Activated CD4-positive, CD25-positive, alpha-beta regulatory T cell treated with anti-CD3 and anti-CD28 coated beads, Interleukin-2, amount 50 U/mL, for 24 hours (primary cell): ENCODE measurements at regions not wholly inside any gene's neighbourhood (a gene's known extent, or its start where the extent isn't known, plus 50 kb on each side); places are given as distances from the start of the nearest gene placed in this dataset.

Experiments
- ATAC-seq, 2 donors: fragments of 150-1000 bp; cut with Tn5 transposase; one replicate each; pipeline ENCODE4 v1.10.0; 2021; ENCODE audit warnings: mild to moderate bottlenecking in 1 of 2, moderate library complexity in 1 of 2

- ATAC-seq: no peak
Measured at GRCh38 chr15:69797615-69798014, 300.1 kb downstream of the TLE3 start.

- ATAC-seq: no peak
Measured at GRCh38 chr15:69798481-69799250, 299.1 kb downstream of the TLE3 start.

DNA sequence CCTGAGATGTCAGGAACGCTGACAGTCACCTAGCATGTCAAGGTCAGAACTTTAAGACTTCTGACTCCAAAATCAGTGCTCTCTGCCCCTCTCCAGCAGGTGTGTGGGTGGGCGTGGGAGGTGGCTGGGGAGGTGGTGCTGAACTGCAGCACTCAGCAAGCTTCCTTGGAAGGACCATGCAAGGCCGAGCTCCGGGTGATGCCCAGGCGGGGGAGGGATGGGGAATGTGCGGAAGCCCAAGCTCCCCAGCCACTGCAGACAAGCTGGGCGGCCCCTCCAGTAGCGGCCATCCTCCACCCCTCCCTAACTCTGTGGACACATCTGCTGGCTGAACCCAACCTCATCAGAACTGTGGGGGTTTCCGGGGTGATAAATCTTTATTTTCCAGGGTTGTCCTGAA, 296.6 kb downstream of the TLE3 start:
- no peak for ATAC-seq

GRCh38 chr15:69802432-69802831, 295.3 kb downstream of the TLE3 start:
- ATAC-seq: no peak

DNA sequence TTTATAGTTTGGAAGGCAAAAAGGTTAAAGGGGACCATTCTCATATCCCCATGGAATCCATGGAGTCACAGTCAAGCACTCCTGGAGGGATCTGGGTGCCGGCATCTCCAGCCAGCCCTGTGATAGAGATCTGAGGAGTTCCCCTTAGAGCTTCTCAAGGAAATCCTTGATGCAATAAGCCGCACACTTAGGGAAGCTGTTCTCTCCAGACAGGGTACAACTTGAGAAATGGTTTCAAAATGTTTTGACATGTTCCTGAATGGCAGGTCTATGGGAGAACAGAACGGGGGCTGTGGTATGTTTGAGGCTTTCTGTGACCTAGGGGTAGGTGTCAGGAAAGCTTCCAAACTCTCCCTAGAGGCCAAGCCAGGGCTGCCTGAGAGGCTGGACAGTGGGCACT, 292.9 kb downstream of the TLE3 start:
- ATAC-seq: no peak

DNA sequence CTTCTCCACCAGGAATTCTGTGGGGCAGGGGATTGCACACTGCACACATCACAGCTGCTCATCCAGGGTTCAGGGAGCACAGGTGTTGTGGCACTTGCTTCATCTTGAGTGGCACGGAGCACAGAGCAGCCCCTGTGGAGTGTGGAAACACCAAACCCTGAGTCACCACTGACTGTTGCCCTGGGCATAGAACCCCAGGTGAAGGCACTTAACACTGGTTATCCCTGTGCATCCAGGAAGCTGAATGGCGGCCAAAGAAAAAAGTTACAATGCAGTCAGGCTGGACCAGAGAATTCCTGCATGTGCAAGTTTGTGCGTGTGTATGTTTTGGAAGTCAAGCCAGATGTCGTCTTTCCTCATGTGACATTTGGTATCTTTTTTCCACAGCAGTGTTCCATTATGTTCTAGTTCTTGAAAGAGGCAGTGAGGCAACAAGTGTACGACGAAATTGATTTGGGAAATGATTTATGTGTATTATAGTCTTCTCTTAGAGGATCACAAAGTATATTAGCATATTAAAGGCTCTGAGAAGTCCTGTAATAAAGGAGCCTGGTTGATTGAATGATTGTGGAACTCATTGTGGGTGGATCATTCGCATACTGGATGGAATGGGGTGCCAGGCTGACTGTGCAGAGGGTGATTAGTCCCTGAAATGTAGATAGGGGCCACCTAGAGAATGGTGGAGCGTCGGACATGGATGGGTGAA, 292.3 kb downstream of the TLE3 start:
- ATAC-seq: no peak

GRCh38 chr15:69806287-69806915, 291.3 kb downstream of the TLE3 start:
- ATAC-seq: no peak

DNA sequence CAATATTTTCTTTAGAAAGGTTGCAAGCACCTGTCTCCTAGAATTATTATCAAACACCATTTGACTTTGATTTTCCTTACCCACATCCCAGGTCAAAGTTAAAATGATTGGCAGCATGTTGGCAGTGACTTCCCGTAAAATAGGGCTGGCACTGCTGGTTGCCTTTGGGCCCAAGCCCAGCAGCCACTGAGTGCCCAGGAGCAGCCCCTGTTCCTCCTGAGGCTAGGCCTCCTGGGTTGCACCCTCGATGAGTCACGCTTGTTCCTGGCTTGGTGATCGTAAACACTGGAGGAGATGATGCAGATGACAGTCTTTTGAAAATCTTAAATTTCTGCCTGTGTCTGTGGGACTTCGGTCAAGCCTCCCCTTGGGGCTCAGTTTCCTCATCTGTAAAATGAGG, 290.0 kb downstream of the TLE3 start:
- ATAC-seq: no peak

GRCh38 chr15:69808756-69809155, 289.0 kb downstream of the TLE3 start:
- ATAC-seq: no peak

DNA sequence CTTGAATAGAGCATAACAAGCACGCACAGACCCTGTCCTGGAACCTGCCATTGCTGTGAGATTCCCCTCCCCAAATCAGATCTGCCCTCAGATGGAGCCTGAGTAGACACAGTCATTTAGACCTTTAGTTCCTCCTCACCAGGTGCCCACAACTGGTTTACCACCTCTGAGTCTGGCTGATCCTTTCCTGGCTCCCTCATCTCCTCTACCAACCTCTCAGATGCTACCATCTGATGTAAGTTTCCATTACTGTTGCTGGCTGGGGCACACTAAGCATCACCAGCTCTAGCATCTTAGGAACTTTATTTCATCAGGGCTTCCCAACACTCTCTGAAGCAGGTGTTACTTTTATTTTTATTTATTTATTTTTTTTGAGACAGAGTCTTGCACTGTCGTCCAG, 288.3 kb downstream of the TLE3 start:
- ATAC-seq: no peak

DNA sequence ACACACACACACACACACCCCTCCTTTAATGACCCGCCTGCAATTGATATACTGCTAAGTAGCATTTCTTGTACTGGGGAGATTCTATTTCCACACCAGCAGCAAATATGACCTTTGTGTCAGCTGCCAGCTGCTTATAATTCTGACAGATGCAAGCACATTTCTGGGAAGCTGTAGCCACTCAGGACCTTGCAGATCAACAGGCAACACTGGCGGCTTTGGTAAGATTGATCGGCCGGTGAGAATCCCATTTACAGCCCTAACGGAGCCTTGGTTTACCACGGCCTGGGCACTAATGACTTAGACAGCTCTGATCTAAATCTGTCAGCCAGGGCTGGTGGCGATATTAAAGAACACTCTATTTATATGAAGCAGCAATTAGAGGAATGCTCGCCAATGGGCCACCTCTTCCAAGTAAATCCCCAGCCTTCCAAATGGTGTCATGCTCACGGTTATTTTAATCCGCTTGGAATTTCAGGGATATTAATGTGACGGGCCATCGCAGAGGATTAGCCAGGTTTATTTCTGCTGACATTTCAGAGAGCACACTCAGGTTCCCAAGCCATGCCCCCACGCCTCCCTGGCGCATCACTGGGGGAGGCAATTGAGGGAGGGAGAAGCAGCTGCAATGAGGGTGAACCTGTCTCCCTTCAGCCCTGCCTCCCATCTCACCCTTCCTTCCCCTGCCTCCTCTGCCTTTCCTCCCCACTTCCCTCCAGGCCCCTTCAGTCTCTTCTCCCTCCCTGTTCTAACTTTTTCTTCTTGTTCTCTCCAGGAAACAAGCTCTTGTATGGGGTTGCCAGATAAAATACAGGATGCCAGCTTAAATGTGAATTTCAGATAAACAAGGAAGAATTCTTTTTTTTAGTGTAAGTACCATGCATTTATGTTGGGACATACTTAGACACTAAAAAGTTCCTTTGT, 287.0 kb downstream of the TLE3 start:
- no peak for ATAC-seq

- no peak for ATAC-seq
Measured at GRCh38 chr15:69812861-69813261, 284.9 kb downstream of the TLE3 start.

GRCh38 chr15:69813881-69814280, 283.8 kb downstream of the TLE3 start:
- ATAC-seq: no peak

- ATAC-seq: no peak
Measured at GRCh38 chr15:69814932-69815331, 282.8 kb downstream of the TLE3 start.

DNA sequence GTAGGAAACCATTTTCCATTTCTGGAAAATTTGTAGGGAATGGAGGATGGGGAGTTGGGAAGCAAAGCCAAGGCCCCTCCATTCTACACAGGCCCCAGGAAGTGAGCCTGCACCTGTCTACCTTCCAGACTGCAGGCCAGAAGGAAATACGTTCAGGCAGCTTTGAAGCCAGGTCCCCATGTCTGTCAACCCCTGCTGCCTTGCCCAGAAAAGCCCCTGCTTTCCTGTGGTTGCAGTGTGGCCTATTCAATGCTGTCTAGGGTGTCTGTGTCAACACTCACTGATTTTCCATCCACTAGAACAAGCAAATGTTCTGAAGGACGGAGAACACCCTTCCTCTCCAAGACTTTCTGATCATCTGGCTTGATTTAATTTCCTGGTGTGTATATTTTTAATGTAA, 281.9 kb downstream of the TLE3 start:
- ATAC-seq: no peak

DNA sequence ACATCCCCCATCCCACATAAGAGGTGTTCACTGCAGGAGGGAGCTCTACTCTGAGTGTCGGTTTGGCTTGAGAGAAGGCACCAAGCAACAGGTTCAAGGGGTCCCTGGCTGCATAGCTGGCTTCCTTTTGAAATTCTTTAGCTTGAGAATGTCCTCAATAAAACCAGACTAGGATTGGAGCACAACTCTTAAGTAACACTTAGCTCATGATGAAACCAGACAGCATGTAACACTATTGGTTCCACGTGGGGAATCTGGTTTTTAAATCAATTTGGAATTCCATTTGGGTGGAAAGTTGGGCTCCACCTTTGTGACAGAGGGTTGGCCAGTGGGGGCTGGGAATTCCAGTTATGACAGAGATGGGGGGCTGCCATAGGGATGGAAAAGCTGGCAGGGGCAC, 281.2 kb downstream of the TLE3 start:
- ATAC-seq: no peak

- no peak for ATAC-seq
Measured at GRCh38 chr15:69818529-69818928, 279.2 kb downstream of the TLE3 start.

DNA sequence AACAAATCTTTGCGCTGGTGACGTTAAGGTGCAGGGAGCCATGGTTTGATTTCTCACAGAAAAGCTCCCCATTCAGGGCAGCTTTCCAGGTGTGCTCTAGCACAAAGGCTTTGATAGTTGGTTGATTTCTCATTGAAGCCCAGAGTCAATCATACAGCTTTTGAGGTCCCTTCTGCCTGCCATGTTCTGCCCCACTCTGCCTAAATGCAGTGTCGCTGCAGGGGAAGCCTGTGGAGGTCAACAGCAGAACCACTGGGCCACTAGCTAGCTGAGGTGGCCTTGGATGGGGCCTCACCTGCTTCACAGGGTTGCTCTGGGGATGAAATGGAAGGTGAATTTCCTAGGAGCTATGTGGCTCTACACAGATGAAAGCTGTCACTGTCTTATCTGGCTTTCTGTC, 278.3 kb downstream of the TLE3 start:
- ATAC-seq: no peak

GRCh38 chr15:69820819-69821218, 276.9 kb downstream of the TLE3 start:
- ATAC-seq: no peak

GRCh38 chr15:69823223-69823907, 274.4 kb downstream of the TLE3 start:
- no peak for ATAC-seq

GRCh38 chr15:69824075-69824876, 273.4 kb downstream of the TLE3 start:
- ATAC-seq: no peak
